K562 (cell line): ENCODE measurements at regions not wholly inside any gene's neighbourhood (a gene's known extent, or its start where the extent isn't known, plus 50 kb on each side); places are given as distances from the start of the nearest gene placed in this dataset.

Source experiments
- EWSR1 ChIP-seq: fragments of 450-650 bp; IDR thresholded peaks from 2 replicates; pipeline ENCODE4 v1.6.1; 2018; ENCODE audit warnings: borderline replicate concordance, mild to moderate bottlenecking, low read depth, moderate library complexity; ENCODE audit not compliant: partially characterized antibody
- KAT2B ChIP-seq: IDR thresholded peaks from one replicate; pipeline ENCODE4 v1.6.1; 2012; ENCODE audit warnings: low read depth, mild to moderate bottlenecking, control low read depth, inconsistent platforms, low read length, moderate library complexity
- MAFF ChIP-seq: IDR thresholded peaks from 2 replicates; pipeline ENCODE4 v1.6.1; 2012; ENCODE audit warnings: low read length, improper control_type of control experiment
- RFX1 ChIP-seq: fragments of 450-650 bp; IDR thresholded peaks from 2 replicates; pipeline ENCODE4 v1.6.1; 2016; ENCODE audit warnings: mild to moderate bottlenecking, moderate library complexity
- SMAD2 ChIP-seq: fragments of 150-350 bp; IDR thresholded peaks from 2 replicates; pipeline ENCODE4 v1.6.1; 2014; ENCODE audit warnings: low read depth, mild to moderate bottlenecking, low read length
- ZNF41 ChIP-seq: fragments of 250-450 bp; sonication (Bioruptor Pico); conservative IDR thresholded peaks from 2 replicates; pipeline ENCODE4 v1.4.0; 2020; ENCODE audit warnings: mild to moderate bottlenecking
- TF ChIP-seq, protein P1 (sequence below): fragments of 200-600 bp; sonication (generic); IDR thresholded peaks from one replicate; pipeline ENCODE4 v1.6.1; 2012; ENCODE audit warnings: mild to moderate bottlenecking, low read depth, low read length, inconsistent platforms
- TF ChIP-seq, protein P2 (sequence below): fragments of 450-650 bp; IDR thresholded peaks from 2 replicates; pipeline ENCODE4 v1.6.1; 2018; ENCODE audit not compliant: partially characterized antibody
- TF ChIP-seq, protein P3 (sequence below), 2 experiments: fragments of 450-650 bp in 1 of 2; sonication (generic) in 1 of 2; formaldehyde crosslinking; conservative IDR thresholded peaks; 2 replicates each; pipeline versions ENCODE4 v1.4.0 to v1.8.1; 2020 to 2022; ENCODE audit warnings: mild to moderate bottlenecking in 1 of 2, missing genetic modification reagents in 1 of 2
- TF ChIP-seq, protein P4 (sequence below), 2 experiments: IDR thresholded peaks; 2 replicates each; pipeline ENCODE4 v1.6.1; 2012; ENCODE audit warnings: improper control_type of control experiment in 2 of 2, low read depth in 2 of 2, low read length in 2 of 2, borderline replicate concordance in 1 of 2

DNA sequence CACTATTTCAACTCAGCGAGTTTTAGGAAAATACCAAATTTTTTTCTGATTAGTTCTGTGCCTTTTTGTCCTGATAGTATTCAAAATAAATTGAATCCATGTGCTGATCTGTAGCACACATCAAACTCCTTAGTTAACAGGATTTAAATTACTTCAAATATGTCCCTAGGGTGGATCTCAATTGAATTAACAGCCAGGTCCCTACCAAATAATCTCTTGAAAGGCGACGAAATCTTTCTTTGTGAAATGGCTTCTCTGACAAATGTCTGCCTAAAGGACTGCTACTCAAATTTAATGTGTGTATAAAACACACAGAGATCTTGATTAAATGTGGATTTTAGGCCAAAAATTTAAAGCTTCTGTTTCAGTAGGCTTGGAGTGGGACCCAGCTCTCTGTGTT, 989.6 kb upstream of the KCND2 start (continued):
- TF ChIP-seq, protein P1, sequence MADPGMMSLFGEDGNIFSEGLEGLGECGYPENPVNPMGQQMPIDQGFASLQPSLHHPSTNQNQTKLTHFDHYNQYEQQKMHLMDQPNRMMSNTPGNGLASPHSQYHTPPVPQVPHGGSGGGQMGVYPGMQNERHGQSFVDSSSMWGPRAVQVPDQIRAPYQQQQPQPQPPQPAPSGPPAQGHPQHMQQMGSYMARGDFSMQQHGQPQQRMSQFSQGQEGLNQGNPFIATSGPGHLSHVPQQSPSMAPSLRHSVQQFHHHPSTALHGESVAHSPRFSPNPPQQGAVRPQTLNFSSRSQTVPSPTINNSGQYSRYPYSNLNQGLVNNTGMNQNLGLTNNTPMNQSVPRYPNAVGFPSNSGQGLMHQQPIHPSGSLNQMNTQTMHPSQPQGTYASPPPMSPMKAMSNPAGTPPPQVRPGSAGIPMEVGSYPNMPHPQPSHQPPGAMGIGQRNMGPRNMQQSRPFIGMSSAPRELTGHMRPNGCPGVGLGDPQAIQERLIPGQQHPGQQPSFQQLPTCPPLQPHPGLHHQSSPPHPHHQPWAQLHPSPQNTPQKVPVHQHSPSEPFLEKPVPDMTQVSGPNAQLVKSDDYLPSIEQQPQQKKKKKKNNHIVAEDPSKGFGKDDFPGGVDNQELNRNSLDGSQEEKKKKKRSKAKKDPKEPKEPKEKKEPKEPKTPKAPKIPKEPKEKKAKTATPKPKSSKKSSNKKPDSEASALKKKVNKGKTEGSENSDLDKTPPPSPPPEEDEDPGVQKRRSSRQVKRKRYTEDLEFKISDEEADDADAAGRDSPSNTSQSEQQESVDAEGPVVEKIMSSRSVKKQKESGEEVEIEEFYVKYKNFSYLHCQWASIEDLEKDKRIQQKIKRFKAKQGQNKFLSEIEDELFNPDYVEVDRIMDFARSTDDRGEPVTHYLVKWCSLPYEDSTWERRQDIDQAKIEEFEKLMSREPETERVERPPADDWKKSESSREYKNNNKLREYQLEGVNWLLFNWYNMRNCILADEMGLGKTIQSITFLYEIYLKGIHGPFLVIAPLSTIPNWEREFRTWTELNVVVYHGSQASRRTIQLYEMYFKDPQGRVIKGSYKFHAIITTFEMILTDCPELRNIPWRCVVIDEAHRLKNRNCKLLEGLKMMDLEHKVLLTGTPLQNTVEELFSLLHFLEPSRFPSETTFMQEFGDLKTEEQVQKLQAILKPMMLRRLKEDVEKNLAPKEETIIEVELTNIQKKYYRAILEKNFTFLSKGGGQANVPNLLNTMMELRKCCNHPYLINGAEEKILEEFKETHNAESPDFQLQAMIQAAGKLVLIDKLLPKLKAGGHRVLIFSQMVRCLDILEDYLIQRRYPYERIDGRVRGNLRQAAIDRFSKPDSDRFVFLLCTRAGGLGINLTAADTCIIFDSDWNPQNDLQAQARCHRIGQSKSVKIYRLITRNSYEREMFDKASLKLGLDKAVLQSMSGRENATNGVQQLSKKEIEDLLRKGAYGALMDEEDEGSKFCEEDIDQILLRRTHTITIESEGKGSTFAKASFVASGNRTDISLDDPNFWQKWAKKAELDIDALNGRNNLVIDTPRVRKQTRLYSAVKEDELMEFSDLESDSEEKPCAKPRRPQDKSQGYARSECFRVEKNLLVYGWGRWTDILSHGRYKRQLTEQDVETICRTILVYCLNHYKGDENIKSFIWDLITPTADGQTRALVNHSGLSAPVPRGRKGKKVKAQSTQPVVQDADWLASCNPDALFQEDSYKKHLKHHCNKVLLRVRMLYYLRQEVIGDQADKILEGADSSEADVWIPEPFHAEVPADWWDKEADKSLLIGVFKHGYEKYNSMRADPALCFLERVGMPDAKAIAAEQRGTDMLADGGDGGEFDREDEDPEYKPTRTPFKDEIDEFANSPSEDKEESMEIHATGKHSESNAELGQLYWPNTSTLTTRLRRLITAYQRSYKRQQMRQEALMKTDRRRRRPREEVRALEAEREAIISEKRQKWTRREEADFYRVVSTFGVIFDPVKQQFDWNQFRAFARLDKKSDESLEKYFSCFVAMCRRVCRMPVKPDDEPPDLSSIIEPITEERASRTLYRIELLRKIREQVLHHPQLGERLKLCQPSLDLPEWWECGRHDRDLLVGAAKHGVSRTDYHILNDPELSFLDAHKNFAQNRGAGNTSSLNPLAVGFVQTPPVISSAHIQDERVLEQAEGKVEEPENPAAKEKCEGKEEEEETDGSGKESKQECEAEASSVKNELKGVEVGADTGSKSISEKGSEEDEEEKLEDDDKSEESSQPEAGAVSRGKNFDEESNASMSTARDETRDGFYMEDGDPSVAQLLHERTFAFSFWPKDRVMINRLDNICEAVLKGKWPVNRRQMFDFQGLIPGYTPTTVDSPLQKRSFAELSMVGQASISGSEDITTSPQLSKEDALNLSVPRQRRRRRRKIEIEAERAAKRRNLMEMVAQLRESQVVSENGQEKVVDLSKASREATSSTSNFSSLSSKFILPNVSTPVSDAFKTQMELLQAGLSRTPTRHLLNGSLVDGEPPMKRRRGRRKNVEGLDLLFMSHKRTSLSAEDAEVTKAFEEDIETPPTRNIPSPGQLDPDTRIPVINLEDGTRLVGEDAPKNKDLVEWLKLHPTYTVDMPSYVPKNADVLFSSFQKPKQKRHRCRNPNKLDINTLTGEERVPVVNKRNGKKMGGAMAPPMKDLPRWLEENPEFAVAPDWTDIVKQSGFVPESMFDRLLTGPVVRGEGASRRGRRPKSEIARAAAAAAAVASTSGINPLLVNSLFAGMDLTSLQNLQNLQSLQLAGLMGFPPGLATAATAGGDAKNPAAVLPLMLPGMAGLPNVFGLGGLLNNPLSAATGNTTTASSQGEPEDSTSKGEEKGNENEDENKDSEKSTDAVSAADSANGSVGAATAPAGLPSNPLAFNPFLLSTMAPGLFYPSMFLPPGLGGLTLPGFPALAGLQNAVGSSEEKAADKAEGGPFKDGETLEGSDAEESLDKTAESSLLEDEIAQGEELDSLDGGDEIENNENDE, result no peak
- TF ChIP-seq, protein P2, sequence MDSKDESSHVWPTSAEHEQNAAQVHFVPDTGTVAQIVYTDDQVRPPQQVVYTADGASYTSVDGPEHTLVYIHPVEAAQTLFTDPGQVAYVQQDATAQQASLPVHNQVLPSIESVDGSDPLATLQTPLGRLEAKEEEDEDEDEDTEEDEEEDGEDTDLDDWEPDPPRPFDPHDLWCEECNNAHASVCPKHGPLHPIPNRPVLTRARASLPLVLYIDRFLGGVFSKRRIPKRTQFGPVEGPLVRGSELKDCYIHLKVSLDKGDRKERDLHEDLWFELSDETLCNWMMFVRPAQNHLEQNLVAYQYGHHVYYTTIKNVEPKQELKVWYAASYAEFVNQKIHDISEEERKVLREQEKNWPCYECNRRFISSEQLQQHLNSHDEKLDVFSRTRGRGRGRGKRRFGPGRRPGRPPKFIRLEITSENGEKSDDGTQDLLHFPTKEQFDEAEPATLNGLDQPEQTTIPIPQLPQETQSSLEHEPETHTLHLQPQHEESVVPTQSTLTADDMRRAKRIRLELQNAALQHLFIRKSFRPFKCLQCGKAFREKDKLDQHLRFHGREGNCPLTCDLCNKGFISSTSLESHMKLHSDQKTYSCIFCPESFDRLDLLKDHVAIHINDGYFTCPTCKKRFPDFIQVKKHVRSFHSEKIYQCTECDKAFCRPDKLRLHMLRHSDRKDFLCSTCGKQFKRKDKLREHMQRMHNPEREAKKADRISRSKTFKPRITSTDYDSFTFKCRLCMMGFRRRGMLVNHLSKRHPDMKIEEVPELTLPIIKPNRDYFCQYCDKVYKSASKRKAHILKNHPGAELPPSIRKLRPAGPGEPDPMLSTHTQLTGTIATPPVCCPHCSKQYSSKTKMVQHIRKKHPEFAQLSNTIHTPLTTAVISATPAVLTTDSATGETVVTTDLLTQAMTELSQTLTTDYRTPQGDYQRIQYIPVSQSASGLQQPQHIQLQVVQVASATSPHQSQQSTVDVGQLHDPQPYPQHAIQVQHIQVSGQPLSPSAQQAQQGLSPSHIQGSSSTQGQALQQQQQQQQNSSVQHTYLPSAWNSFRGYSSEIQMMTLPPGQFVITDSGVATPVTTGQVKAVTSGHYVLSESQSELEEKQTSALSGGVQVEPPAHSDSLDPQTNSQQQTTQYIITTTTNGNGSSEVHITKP, result no peak
- TF ChIP-seq, protein P3, sequence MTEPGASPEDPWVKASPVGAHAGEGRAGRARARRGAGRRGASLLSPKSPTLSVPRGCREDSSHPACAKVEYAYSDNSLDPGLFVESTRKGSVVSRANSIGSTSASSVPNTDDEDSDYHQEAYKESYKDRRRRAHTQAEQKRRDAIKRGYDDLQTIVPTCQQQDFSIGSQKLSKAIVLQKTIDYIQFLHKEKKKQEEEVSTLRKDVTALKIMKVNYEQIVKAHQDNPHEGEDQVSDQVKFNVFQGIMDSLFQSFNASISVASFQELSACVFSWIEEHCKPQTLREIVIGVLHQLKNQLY (CRISPR knock-in tag; conservative IDR thresholded peaks at IDR 0.05), result no peak
- TF ChIP-seq EWSR1 (no peak), ZNF41 (CRISPR knock-in tag) (no peak), MAFF (no peak), KAT2B (no peak), RFX1 (no peak), SMAD2 (no peak)
- TF ChIP-seq, protein P4, sequence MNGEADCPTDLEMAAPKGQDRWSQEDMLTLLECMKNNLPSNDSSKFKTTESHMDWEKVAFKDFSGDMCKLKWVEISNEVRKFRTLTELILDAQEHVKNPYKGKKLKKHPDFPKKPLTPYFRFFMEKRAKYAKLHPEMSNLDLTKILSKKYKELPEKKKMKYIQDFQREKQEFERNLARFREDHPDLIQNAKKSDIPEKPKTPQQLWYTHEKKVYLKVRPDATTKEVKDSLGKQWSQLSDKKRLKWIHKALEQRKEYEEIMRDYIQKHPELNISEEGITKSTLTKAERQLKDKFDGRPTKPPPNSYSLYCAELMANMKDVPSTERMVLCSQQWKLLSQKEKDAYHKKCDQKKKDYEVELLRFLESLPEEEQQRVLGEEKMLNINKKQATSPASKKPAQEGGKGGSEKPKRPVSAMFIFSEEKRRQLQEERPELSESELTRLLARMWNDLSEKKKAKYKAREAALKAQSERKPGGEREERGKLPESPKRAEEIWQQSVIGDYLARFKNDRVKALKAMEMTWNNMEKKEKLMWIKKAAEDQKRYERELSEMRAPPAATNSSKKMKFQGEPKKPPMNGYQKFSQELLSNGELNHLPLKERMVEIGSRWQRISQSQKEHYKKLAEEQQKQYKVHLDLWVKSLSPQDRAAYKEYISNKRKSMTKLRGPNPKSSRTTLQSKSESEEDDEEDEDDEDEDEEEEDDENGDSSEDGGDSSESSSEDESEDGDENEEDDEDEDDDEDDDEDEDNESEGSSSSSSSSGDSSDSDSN (IDR thresholded peaks at IDR 0.05; ENCODE audit: borderline replicate concordance in 1 of 2, low read depth in 2 of 2, low read length in 2 of 2), result no peak
